Mammary epithelial cell (primary cell): ENCODE measurements at regions not wholly inside any gene's neighbourhood (a gene's known extent, or its start where the extent isn't known, plus 50 kb on each side); places are given as distances from the start of the nearest gene placed in this dataset.

Experiments used
- EZH2 ChIP-seq: IDR thresholded peaks from 2 replicates; pipeline ENCODE4 v1.6.1; 2012; ENCODE audit warnings: low read length, inconsistent platforms, borderline replicate concordance
- TF ChIP-seq, protein P1 (sequence below), 2 donors: IDR thresholded peaks in 1 of 2; conservative IDR thresholded peaks in 1 of 2; 2 replicates each; pipeline ENCODE4 v1.5.1; 2011 to 2012; ENCODE audit warnings: inconsistent platforms in 2 of 2, low read length in 2 of 2, mild to moderate bottlenecking in 2 of 2, control low read depth in 1 of 2, low read depth in 1 of 2; ENCODE audit not compliant: insufficient read depth in 1 of 2; ENCODE audit errors: extremely low read depth in 1 of 2

DNA sequence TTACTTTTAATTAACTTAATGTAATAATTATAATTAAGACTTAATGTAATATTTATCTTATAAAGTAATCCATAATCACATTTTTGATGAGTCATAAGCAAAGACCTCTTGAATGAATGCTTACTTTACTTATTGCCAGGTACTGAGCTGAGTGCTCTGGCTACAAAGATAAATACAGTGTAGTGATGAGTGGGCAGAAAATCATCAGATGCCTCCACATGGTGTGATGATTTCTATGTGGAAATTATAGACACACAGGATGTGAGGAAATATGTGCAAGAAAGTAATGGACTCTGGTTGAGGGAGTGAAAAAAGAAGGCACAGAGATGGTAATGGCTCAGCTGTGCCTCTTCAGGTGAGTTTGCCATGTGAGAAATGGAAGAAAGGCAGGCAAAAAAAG, 422.6 kb upstream of the CD180 start:
- TF ChIP-seq, protein P1, sequence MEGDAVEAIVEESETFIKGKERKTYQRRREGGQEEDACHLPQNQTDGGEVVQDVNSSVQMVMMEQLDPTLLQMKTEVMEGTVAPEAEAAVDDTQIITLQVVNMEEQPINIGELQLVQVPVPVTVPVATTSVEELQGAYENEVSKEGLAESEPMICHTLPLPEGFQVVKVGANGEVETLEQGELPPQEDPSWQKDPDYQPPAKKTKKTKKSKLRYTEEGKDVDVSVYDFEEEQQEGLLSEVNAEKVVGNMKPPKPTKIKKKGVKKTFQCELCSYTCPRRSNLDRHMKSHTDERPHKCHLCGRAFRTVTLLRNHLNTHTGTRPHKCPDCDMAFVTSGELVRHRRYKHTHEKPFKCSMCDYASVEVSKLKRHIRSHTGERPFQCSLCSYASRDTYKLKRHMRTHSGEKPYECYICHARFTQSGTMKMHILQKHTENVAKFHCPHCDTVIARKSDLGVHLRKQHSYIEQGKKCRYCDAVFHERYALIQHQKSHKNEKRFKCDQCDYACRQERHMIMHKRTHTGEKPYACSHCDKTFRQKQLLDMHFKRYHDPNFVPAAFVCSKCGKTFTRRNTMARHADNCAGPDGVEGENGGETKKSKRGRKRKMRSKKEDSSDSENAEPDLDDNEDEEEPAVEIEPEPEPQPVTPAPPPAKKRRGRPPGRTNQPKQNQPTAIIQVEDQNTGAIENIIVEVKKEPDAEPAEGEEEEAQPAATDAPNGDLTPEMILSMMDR (conservative IDR thresholded peaks at IDR 0.05 in 1 of 2, IDR thresholded peaks at IDR 0.05 in 1 of 2; ENCODE audit: extremely low read depth in 1 of 2, insufficient read depth in 1 of 2, low read depth in 1 of 2, low read length in 2 of 2): no peak
- TF ChIP-seq EZH2: no peak
